ENCODE measurements at regions not wholly inside any gene's neighbourhood (a gene's known extent, or its start where the extent isn't known, plus 50 kb on each side); places are given as distances from the start of the nearest gene placed in this dataset.

DNA sequence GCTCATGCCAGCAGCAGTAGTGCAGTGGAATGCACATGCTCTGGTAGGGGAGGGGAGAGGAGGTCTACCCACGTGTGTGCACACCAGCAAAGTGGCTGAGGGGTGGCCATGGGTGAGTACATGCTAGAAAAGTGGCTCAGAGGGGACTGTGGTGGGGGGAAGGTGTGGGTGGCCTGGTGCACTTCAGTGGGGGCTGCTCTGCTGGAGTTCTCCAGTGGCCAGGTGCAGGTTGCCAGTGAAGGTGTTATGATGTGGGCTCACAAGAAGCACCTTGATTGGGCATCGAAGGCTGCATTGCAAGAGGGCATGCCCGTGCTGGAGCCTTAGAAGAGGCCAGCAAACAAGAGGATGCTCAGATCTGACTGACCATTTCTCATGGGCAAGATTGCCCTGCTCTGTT is 613.6 kb upstream of the PHF14 start:
- Histone ChIP-seq H4K91ac (ENCODE audit: insufficient read length, low read depth, low read length) (no peak overlapping the region), H2AFZ (ENCODE audit: low read length) (no peak overlapping the region), H2BK5ac (ENCODE audit: insufficient read length, low read length) (no peak overlapping the region), H3K27ac (ENCODE audit: insufficient read length, low read depth, low read length) (no peak overlapping the region), H2BK20ac (ENCODE audit: low read depth, low read length, poor library complexity, severe bottlenecking) (no peak overlapping the region), H3K79me2 (ENCODE audit: insufficient read depth, low read length) (no peaks in the 10 kb centered on the region), H3K4me1 (ENCODE audit: insufficient read depth, low read length) (no peaks in the 10 kb centered on the region), H4K8ac (replicated peaks; ENCODE audit: insufficient read length, low read depth, low read length) (no peak overlapping the region), H3K9ac (ENCODE audit: extremely low read depth, insufficient read length, low read length) (no peak overlapping the region), H3T11ph (ENCODE audit: low read length) (no peak overlapping the region), H3K79me1 (ENCODE audit: insufficient read depth, low read depth, low read length, poor library complexity, severe bottlenecking) (no peaks in the 10 kb centered on the region), H2BK15ac (ENCODE audit: low read depth, low read length) (no peak overlapping the region), H3K4me2 (ENCODE audit: insufficient read depth, insufficient read length, low read length) (no peak overlapping the region), H2BK12ac (ENCODE audit: insufficient read length, low read depth, low read length) (no peak overlapping the region), H2BK120ac (ENCODE audit: low read depth, low read length, poor library complexity, severe bottlenecking) (no peak overlapping the region), H3K4ac (ENCODE audit: low read depth, low read length) (no peak overlapping the region), H3K9me3 (ENCODE audit: control insufficient read depth, low read depth, low read length) (no peaks in the 10 kb centered on the region), H3K18ac (ENCODE audit: insufficient read length, low read depth, low read length) (no peak overlapping the region), H3K27me3 (ENCODE audit: insufficient read depth, low read length) (no peaks in the 10 kb centered on the region), H3K23me2 (ENCODE audit: insufficient read length, low read depth, low read length, poor library complexity, severe bottlenecking) (no peaks in the 10 kb centered on the region), H3K56ac (ENCODE audit: insufficient read length, low read depth, low read length) (no peak overlapping the region), H4K20me1 (ENCODE audit: control insufficient read depth, insufficient read depth, insufficient read length) (no peaks in the 10 kb centered on the region), H3K23ac (ENCODE audit: insufficient read length, low read depth, low read length) (no peak overlapping the region), H2AK5ac (ENCODE audit: insufficient read length, low read length) (no peak overlapping the region), H4K5ac (ENCODE audit: insufficient read length, low read depth, low read length) (no peak overlapping the region), H3K14ac (ENCODE audit: insufficient read depth, low read length) (no peak overlapping the region)
- Mint-ChIP-seq H3K27ac (no peak overlapping the region), H3K4me3 (no peak overlapping the region), H3K9me3 (peaks cover 11 to 13% of the 10 kb centered on the region in 2 experiments; a peak in 4 of 5 replicates), H3K36me3 (ENCODE audit: insufficient read depth in 1 of 3, low read depth in 3 of 3) (peaks cover 3 to 10% (median 4%) of the 10 kb centered on the region in 3 experiments; a peak in 3 of 7 replicates), H3K4me1 (no peaks in the 10 kb centered on the region), H3K27me3 (ENCODE audit: low read depth) (no peaks in the 10 kb centered on the region)
- no CpG with 5 or more reads among the region's 3 CpGs for WGBS (ENCODE audit: extremely low coverage, insufficient read length, low lambda C conversion rate)
- DNase-seq, result no peak
- TF ChIP-seq, protein P1, sequence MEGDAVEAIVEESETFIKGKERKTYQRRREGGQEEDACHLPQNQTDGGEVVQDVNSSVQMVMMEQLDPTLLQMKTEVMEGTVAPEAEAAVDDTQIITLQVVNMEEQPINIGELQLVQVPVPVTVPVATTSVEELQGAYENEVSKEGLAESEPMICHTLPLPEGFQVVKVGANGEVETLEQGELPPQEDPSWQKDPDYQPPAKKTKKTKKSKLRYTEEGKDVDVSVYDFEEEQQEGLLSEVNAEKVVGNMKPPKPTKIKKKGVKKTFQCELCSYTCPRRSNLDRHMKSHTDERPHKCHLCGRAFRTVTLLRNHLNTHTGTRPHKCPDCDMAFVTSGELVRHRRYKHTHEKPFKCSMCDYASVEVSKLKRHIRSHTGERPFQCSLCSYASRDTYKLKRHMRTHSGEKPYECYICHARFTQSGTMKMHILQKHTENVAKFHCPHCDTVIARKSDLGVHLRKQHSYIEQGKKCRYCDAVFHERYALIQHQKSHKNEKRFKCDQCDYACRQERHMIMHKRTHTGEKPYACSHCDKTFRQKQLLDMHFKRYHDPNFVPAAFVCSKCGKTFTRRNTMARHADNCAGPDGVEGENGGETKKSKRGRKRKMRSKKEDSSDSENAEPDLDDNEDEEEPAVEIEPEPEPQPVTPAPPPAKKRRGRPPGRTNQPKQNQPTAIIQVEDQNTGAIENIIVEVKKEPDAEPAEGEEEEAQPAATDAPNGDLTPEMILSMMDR (conservative IDR thresholded peaks at IDR 0.05), result no peak

Data from H9 (cell line).